ENCODE measurements at regions not wholly inside any gene's neighbourhood (a gene's known extent, or its start where the extent isn't known, plus 50 kb on each side); places are given as distances from the start of the nearest gene placed in this dataset.

GRCh38 chr4:110780538-110780937 is 157.7 kb upstream of the PITX2 start:
- DNase-seq: no peak

- DNase-seq: no peak
Measured at GRCh38 chr4:110781944-110782343, 159.1 kb upstream of the PITX2 start.

DNA sequence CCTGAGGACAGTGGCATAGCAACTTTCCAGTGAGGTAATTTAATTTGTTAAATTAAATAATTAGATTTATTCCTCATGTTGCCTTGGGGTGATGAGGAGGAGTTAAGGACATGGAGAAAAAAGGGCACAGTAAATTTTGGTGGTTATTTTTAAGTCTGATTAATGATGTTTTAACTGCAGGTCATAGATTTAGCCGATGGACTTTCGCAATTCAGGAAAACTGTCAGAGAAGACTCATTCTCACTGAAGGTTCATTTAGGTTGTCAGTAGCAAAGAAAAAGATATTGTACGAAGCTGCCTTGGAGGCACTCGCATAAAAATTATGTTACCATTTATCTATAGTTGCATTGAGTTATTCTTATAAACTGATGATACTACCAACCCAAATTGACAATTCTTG is 164.2 kb upstream of the PITX2 start:
- no peak for DNase-seq

GRCh38 chr4:110787707-110788106 is 164.8 kb upstream of the PITX2 start:
- DNase-seq: no peak

DNA sequence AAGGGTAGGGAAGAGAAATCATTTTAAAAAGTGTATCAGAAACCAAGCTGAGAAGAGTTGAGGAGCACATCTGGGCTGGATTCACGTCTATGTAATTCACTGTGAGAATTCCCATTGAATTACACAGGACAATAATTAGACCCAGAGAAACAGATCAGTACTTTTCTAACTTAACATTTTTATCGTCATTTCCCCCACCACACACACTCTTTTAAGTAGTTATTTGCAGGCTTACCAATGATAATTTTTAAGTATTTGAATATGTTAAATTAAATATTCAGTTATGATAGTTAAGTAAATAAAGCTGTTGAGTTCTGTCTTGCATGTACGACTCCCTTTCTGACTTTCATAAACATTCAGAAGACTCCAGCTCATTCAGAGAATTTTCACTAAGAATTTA is 165.4 kb upstream of the PITX2 start:
- DNase-seq: no peak

DNA sequence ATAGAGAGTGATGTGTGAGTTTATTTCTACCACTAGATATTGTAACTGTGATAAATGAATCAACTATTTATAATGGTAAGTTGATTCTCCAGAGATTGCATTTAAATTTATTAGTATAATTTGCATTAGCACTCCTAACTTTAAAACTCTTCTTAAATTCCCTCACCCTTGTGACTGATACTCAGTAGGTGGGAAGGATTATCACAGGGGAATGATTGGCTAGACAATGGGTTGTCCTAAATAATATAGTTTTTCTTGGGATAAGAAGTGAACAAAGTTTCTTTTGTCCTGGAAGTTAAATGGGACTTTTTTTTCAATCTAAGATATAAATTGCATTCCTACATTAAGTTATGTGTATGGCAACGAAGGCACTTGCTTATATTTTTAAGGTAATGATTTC is 169.2 kb upstream of the PITX2 start:
- DNase-seq: no peak

DNA sequence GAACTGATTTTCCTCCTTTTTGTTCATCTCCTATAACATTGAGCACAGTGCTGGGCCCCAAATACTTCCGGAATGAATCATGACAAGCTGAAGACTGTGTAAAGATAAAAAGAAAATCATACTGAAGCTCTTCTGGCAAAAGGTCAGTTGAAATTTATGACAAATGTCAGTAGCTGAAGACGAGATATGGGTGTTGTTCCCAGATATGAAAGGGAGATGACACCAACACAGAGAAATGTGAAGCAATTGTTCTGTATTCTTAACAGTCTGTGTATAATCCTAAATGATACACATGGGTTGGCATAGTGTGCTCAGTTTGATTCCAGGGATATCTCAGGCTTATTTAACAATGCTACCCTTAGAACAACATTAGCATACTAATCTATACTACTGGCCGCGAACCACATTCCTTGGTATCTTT is 170.5 kb upstream of the PITX2 start:
- no peak for DNase-seq

- DNase-seq: no peak
Measured at GRCh38 chr4:110793890-110794554, 171.1 kb upstream of the PITX2 start.

DNA sequence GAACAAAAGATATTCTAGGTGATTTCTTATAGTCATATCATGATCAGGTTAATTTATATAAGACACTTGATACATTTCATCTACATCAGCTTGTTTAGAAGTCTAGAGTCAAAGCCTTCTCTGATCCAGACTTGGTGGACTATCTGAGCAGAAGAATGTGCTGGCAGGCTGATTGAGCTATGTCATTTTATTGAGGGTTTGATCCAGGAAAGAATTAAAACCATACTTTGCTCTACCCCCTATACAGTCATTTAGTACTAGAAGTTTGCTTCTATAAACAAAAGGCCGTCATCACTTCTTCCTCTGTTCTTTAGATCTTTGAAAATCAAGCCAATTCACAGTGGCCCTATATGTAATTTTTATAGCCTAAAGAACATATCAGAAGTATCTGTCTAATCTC is 173.1 kb upstream of the PITX2 start:
- no peak for DNase-seq

GRCh38 chr4:110797486-110797885 is 174.6 kb upstream of the PITX2 start:
- DNase-seq: no peak

- no peak for DNase-seq
Measured at GRCh38 chr4:110798687-110799086, 175.8 kb upstream of the PITX2 start.

GRCh38 chr4:110799211-110799610 is 176.3 kb upstream of the PITX2 start:
- DNase-seq: no peak

GRCh38 chr4:110801591-110801990 is 178.7 kb upstream of the PITX2 start:
- DNase-seq: no peak

DNA sequence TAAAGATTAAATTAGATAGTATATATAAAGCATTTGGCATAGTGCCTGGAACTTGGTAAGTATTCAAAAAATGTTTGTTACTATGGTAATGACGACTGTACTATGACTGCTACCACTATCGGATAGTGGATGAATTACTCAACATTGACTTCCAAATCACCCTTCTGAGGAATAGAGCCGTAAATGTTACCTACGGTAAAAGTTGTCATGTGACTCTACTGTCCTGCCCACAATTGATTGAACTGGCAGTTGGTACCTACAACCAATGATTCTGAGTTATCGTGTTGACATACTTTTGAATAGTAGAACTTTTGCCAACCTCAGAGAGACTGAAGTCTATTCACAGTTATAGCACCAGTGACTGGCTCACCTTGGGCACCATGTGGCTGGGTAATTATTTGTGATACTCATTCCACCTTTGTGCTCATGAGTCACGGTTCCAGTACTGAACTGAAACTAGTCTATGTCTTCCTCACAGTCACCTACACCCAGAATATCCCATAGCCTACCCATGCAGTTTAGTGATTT is 185.5 kb upstream of the PITX2 start:
- DNase-seq: no peak

DNA sequence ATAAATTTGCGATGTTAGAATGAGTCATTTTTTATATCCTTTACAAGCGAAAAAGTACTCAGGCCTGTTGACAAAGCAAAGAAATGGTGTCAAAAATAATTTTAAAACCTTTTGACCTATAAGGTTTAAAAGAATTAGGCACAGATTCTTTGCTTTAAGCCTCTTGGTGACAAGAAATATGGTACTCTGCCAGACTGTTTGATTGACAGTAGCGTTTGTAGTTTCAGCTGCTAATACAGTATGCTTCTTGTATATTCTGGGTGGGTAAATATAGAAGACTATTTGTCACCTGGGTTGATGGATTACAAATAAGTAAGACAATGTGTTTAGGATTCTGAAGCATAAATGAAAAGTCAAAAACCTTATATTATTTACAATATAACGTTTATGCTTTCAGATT is 193.1 kb upstream of the PITX2 start:
- no peak for DNase-seq

- no peak for DNase-seq
Measured at GRCh38 chr4:110816367-110816766, 193.5 kb upstream of the PITX2 start.

DNA sequence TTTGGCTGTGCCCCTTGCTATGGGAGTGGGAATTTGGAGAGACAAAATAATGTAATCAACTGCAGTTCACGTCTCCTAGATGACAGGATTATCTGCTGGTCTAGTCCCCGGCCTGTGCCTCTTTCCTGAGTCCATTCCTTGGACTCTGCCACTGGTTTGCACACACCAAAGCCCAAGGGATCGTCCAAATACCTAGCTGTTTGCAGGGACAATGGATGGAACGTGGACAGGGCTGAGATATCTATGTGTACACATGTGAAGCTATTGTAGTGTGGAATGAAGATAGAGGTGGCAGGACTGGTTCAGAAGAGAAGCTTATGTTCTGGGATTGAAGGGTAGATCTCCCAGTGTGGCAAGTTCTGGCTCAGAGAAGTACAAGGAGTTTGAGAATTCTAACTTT is 198.3 kb upstream of the PITX2 start:
- DNase-seq: no peak

DNA sequence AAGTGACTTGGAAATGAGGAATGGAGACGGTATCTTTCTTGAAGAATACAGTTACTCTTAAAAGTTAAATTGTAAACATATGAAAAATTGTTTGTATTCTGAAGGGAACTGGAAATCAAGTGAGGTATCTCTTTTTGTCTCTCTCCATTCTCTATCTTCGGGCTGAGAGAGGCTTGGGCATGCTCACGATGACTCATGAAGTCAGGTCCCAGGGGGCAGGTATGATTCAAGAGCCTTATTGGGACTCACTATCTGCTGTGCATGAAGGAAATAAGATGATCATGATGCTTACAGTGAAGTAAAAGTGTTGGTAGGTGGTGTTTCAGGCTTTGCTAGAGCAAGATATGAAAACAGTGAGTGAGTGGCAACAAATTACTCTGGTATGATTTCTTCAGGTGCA is 200.4 kb upstream of the PITX2 start:
- no peak for DNase-seq

- DNase-seq: no peak
Measured at GRCh38 chr4:110824344-110824743, 201.5 kb upstream of the PITX2 start.

DNA sequence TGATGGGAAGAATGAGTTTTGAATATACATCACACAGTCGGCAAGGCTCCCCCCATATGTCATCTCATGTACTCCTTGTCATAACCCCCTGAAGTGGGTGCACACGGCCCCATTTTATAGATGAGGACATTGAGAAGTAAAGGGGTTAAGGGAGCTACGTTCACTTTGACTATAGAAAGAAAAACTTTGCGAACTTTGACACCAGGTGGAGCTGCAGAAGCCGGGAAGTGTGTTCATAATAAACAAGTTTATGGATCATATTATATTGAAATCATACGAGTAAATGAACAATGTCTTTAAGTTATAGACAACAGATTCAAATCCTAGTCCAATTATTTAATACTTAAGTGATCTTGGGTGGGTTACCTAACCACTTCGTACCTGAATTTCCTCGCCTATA is 203.8 kb upstream of the PITX2 start:
- no peak for DNase-seq

- no peak for DNase-seq
Measured at GRCh38 chr4:110830461-110830860, 207.6 kb upstream of the PITX2 start.

DNA sequence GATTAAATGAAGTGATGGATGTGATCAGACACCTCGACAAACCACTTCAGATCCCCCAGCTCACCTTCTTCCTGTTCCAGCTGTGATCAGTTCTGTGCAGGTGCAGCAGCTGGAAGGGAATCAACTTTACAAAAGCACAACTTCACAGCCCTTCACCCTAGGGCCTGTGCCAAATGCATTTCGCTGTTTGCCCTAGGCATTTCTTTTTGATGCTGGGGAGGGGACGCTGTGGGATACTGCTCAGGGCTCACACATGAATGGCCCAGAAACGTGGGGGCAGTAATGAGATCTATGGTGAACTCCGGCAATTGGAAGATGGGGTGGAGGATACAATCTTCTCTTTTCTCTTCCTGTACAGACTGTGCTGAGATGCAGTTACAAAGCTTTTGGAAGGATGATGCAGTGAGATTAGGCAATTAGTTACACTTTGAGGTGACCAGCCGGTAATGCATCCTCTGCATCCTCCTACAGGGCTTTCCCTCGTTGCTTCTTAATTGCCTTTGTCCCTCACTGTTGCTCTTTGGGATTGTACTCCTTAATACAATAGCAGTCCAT is 215.1 kb upstream of the PITX2 start:
- DNase-seq: no peak

DNA sequence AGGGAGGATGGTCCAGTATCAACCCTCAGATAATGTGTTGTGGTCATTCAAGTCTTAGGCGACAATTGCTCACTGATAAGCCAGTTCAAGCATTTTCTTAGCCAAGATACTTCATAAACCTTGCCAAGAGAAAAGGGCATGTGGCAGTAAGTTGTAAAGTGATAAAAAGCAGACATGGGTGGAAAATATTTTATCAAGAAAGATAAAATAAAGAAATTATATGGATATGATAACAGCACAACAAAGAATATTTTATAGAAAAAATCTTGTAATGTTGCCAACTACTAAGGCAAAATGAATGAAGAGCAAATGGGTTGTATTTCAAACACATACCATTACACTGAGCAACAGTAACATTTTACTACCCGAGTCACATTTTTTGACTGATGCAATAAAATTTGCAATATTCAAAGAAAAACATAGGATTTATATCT is 217.4 kb upstream of the PITX2 start:
- DNase-seq: no peak

DNA sequence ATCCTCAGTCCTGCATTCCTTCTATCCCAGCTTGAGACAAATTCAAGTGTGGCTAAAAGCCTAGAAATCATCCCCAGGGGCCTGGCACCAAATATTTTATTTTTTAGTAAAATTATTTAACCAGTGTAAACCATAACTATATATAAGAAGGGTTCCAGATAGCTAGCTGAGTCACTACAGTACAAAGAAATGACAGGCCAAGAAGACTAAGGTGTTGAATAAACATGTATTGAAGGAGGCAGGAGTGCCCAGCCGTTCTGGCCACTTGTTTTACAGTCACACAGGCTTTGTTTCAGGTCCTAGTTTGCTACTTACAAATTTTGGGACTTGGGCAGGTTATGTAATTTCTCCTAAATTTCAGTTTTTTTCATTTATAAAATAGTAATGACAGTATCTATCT is 225.9 kb upstream of the PITX2 start:
- DNase-seq: no peak

DNA sequence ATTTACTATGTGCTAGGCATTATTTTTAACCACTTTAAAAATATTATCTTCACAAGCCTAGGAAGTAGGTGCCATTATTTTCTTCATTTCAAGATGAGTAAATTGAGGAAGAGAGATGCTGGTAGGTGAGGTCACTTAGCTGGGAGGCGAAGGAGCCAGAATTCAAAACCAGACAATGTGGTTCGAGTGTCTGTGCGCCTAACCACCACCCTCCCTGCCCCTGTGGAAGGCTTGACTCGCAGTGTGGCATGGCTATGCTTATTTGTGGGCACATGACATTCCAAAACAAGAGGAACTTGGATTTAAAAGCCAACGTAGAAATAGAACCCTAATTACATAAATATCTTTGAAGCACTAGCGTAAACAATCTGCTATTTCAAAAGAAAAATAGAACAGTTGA is 226.6 kb upstream of the PITX2 start:
- DNase-seq: no peak
